ENCODE measurements at regions not wholly inside any gene's neighbourhood (a gene's known extent, or its start where the extent isn't known, plus 50 kb on each side); places are given as distances from the start of the nearest gene placed in this dataset.

- DNase-seq = peak; percentile 91 to 93
- Histone ChIP-seq H2AFZ (ENCODE audit: insufficient read depth, low read length, poor library complexity) (peak overlapping the region; percentile 26), H3K18ac (ENCODE audit: low read length) (peak overlapping the region; percentile 60), H3K9me3 (ENCODE audit: insufficient read depth, low read depth, low read length) (no peaks in the 10 kb centered on the region), H2BK120ac (ENCODE audit: insufficient read depth, low read length, poor library complexity) (peak overlapping the region; percentile 98), H3K79me2 (ENCODE audit: control insufficient read depth, insufficient read depth, low read length, poor library complexity) (peaks cover 14% of the 10 kb centered on the region), H3K27ac (ENCODE audit: low read depth, low read length) (peak overlapping the region; percentile 1), H3K4ac (ENCODE audit: low read depth, low read length) (peak overlapping the region; percentile 41), H2BK5ac (ENCODE audit: low read depth, low read length, poor library complexity) (peak overlapping the region; percentile 74), H3K9ac (ENCODE audit: low read length) (no peak overlapping the region), H3K4me1 (ENCODE audit: control insufficient read depth in 1 of 2, insufficient read depth in 2 of 2, low read length in 2 of 2) (peaks cover 54 to 58% of the 10 kb centered on the region in 2 experiments), H3K4me2 (ENCODE audit: low read length) (no peak overlapping the region), H3K4me3 (ENCODE audit: low read depth, low read length) (no peak overlapping the region), H3K27me3 (ENCODE audit: insufficient read depth, low read length) (no peaks in the 10 kb centered on the region), H2BK12ac (ENCODE audit: low read length) (peak overlapping the region; percentile 93), H2AK5ac (ENCODE audit: low read length) (peak overlapping the region; percentile 84), H4K8ac (ENCODE audit: low read depth, low read length) (peak overlapping the region; percentile 55), H4K12ac (ENCODE audit: low read depth, low read length) (no peak overlapping the region), H3K36me3 (ENCODE audit: control insufficient read depth in 1 of 2, insufficient read depth in 2 of 2, low read length in 2 of 2) (no peaks in the 10 kb centered on the region), H4K91ac (ENCODE audit: low read depth, low read length) (peak overlapping the region; percentile 98), H3K23ac (ENCODE audit: low read length) (no peak overlapping the region), H3K79me1 (ENCODE audit: low read length) (peaks cover 57% of the 10 kb centered on the region), H3K14ac (ENCODE audit: low read length) (peak overlapping the region; percentile 90)
- WGBS (ENCODE audit: extremely low coverage, insufficient coverage, insufficient read length) = no CpG with 5 or more reads among the region's 19 CpGs
Measured at GRCh38 chr2:20534913-20535801, 88.3 kb downstream of the RHOB start.

GRCh38 chr2:20536619-20537422 is 89.9 kb downstream of the RHOB start:
- no peak for DNase-seq

GRCh38 chr2:20537423-20538307 is 90.8 kb downstream of the RHOB start:
- H3K4ac ChIP-seq (ENCODE audit: low read depth, low read length) = no peak overlapping the region
- H3K36me3 ChIP-seq (ENCODE audit: control insufficient read depth in 1 of 2, insufficient read depth in 2 of 2, low read length in 2 of 2) = no peaks in the 10 kb centered on the region
- peak overlapping the region; percentile 70 for H4K91ac ChIP-seq (ENCODE audit: low read depth, low read length)
- H2BK12ac ChIP-seq (ENCODE audit: low read length) = peak overlapping the region; percentile 68
- peaks cover 50 to 52% of the 10 kb centered on the region in 2 experiments for H3K4me1 ChIP-seq (ENCODE audit: control insufficient read depth in 1 of 2, insufficient read depth in 2 of 2, low read length in 2 of 2)
- peak overlapping the region; percentile 23 for H3K14ac ChIP-seq (ENCODE audit: low read length)
- no peak overlapping the region for H3K27ac ChIP-seq (ENCODE audit: low read depth, low read length)
- DNase-seq = no peak
- H2BK5ac ChIP-seq (ENCODE audit: low read depth, low read length, poor library complexity) = no peak overlapping the region
- no peak overlapping the region for H3K4me3 ChIP-seq (ENCODE audit: low read depth, low read length)
- H4K12ac ChIP-seq (ENCODE audit: low read depth, low read length) = no peak overlapping the region
- H3K27me3 ChIP-seq (ENCODE audit: insufficient read depth, low read length) = no peaks in the 10 kb centered on the region
- peaks cover 13% of the 10 kb centered on the region for H3K79me2 ChIP-seq (ENCODE audit: control insufficient read depth, insufficient read depth, low read length, poor library complexity)
- no peaks in the 10 kb centered on the region for H3K9me3 ChIP-seq (ENCODE audit: insufficient read depth, low read depth, low read length)
- no peak overlapping the region for H3K9ac ChIP-seq (ENCODE audit: low read length)
- H3K4me2 ChIP-seq (ENCODE audit: low read length) = no peak overlapping the region
- WGBS (ENCODE audit: extremely low coverage, insufficient coverage, insufficient read length) = no CpG with 5 or more reads among the region's 17 CpGs
- no peak overlapping the region for H2AFZ ChIP-seq (ENCODE audit: insufficient read depth, low read length, poor library complexity)
- H3K18ac ChIP-seq (ENCODE audit: low read length) = peak overlapping the region; percentile 8
- H3K23ac ChIP-seq (ENCODE audit: low read length) = no peak overlapping the region
- no peak overlapping the region for H4K8ac ChIP-seq (ENCODE audit: low read depth, low read length)
- H2BK120ac ChIP-seq (ENCODE audit: insufficient read depth, low read length, poor library complexity) = peak overlapping the region; percentile 46
- peak overlapping the region; percentile 56 for H2AK5ac ChIP-seq (ENCODE audit: low read length)
- H3K79me1 ChIP-seq (ENCODE audit: low read length) = peaks cover 41% of the 10 kb centered on the region

More at GRCh38 chr2:20536619-20537422, 89.9 kb downstream of the RHOB start:
- Histone ChIP-seq H3K14ac (ENCODE audit: low read length) (peak overlapping the region; percentile 48), H3K23ac (ENCODE audit: low read length) (no peak overlapping the region), H3K4ac (ENCODE audit: low read depth, low read length) (no peak overlapping the region), H3K27ac (ENCODE audit: low read depth, low read length) (no peak overlapping the region), H2BK120ac (ENCODE audit: insufficient read depth, low read length, poor library complexity) (peak overlapping the region; percentile 69), H3K18ac (ENCODE audit: low read length) (peak overlapping the region; percentile 16), H3K4me1 (ENCODE audit: control insufficient read depth in 1 of 2, insufficient read depth in 2 of 2, low read length in 2 of 2) (peaks cover 54 to 56% of the 10 kb centered on the region in 2 experiments), H3K27me3 (ENCODE audit: insufficient read depth, low read length) (no peaks in the 10 kb centered on the region), H2BK5ac (ENCODE audit: low read depth, low read length, poor library complexity) (no peak overlapping the region), H3K9ac (ENCODE audit: low read length) (no peak overlapping the region), H3K79me2 (ENCODE audit: control insufficient read depth, insufficient read depth, low read length, poor library complexity) (peaks cover 14% of the 10 kb centered on the region), H2AFZ (ENCODE audit: insufficient read depth, low read length, poor library complexity) (no peak overlapping the region), H3K4me3 (ENCODE audit: low read depth, low read length) (no peak overlapping the region), H2AK5ac (ENCODE audit: low read length) (peak overlapping the region; percentile 46), H2BK12ac (ENCODE audit: low read length) (peak overlapping the region; percentile 58), H3K36me3 (ENCODE audit: control insufficient read depth in 1 of 2, insufficient read depth in 2 of 2, low read length in 2 of 2) (no peaks in the 10 kb centered on the region), H4K8ac (ENCODE audit: low read depth, low read length) (no peak overlapping the region), H4K12ac (ENCODE audit: low read depth, low read length) (no peak overlapping the region), H3K4me2 (ENCODE audit: low read length) (no peak overlapping the region), H3K9me3 (ENCODE audit: insufficient read depth, low read depth, low read length) (no peaks in the 10 kb centered on the region), H3K79me1 (ENCODE audit: low read length) (peaks cover 48% of the 10 kb centered on the region), H4K91ac (ENCODE audit: low read depth, low read length) (peak overlapping the region; percentile 70)
- WGBS (ENCODE audit: extremely low coverage, insufficient coverage, insufficient read length) = no CpG with 5 or more reads among the region's 15 CpGs
